MM.1S (cell line): ENCODE measurements at regions not wholly inside any gene's neighbourhood (a gene's known extent, or its start where the extent isn't known, plus 50 kb on each side); places are given as distances from the start of the nearest gene placed in this dataset.

ENCODE experiments used
- EZH2 ChIP-seq: fragments of 300-600 bp; sonication (generic); optimal IDR thresholded peaks from 2 replicates; pipeline ENCODE3; 2017; ENCODE audit warnings: low read depth, mild to moderate bottlenecking, antibody characterized with exemption, low read length, mixed read lengths
- EZH2phosphoT487 ChIP-seq: fragments of 300-600 bp; sonication (generic); IDR thresholded peaks from 2 replicates; pipeline ENCODE4 v1.6.1; 2018; ENCODE audit warnings: antibody characterized with exemption, low read length
- TF ChIP-seq, protein P1 (sequence below): fragments of 300-600 bp; sonication (generic); IDR thresholded peaks from 2 replicates; pipeline ENCODE4 v1.5.1; 2016; ENCODE audit warnings: antibody characterized with exemption, low read length, mixed read lengths

- TF ChIP-seq, protein P1, sequence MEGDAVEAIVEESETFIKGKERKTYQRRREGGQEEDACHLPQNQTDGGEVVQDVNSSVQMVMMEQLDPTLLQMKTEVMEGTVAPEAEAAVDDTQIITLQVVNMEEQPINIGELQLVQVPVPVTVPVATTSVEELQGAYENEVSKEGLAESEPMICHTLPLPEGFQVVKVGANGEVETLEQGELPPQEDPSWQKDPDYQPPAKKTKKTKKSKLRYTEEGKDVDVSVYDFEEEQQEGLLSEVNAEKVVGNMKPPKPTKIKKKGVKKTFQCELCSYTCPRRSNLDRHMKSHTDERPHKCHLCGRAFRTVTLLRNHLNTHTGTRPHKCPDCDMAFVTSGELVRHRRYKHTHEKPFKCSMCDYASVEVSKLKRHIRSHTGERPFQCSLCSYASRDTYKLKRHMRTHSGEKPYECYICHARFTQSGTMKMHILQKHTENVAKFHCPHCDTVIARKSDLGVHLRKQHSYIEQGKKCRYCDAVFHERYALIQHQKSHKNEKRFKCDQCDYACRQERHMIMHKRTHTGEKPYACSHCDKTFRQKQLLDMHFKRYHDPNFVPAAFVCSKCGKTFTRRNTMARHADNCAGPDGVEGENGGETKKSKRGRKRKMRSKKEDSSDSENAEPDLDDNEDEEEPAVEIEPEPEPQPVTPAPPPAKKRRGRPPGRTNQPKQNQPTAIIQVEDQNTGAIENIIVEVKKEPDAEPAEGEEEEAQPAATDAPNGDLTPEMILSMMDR, result no peak
- TF ChIP-seq EZH2phosphoT487 (no peak), EZH2 (no peak)
These were observed 224.7 kb upstream of the MIR17HG start for GRCh38 chr13:91122766-91123165.
